Cerebellar nuclear complex (tissue), 1 donor: ENCODE measurements at regions not wholly inside any gene's neighbourhood (a gene's known extent, or its start where the extent isn't known, plus 50 kb on each side); places are given as distances from the start of the nearest gene placed in this dataset.

Experiments used
- DNase-seq, 2 experiments: peaks; one replicate each; lab custom pipeline; 2025; lab: John Stamatoyannopoulos, UW

GRCh38 chr12:76707772-76708171, 56.1 kb upstream of the ZDHHC17 start:
- no peak for DNase-seq

- DNase-seq: no peak
Measured at GRCh38 chr12:76708296-76708695, 55.6 kb upstream of the ZDHHC17 start.

- DNase-seq: no peak
Measured at GRCh38 chr12:76711241-76711640, 52.7 kb upstream of the ZDHHC17 start.

GRCh38 chr12:76713130-76713529, 50.8 kb upstream of the ZDHHC17 start:
- DNase-seq: no peak

- no peak for DNase-seq
Measured at GRCh38 chr12:76713986-76714385, 49.9 kb upstream of the ZDHHC17 start.
